Mesendoderm (in vitro differentiated cells): ENCODE measurements at regions not wholly inside any gene's neighbourhood (a gene's known extent, or its start where the extent isn't known, plus 50 kb on each side); places are given as distances from the start of the nearest gene placed in this dataset.

Experiments
- DNase-seq: peaks from one replicate; pipeline ENCODE4 v3.0.0; 2013
- H2AK5ac ChIP-seq: 2 replicates; pipeline ENCODE4 v1.6.1; 2013; ENCODE audit warnings: low read length, inconsistent platforms
- H2BK120ac ChIP-seq: 2 replicates; pipeline ENCODE4 v1.6.1; 2013; ENCODE audit warnings: low read depth, mild to moderate bottlenecking, low read length, moderate library complexity, mixed read lengths
- H2BK15ac ChIP-seq: replicated peaks from 2 replicates; pipeline ENCODE4 v1.6.1; 2013; ENCODE audit warnings: low read depth, mild to moderate bottlenecking, moderate library complexity
- H2BK5ac ChIP-seq: 2 replicates; pipeline ENCODE4 v1.6.1; 2013; ENCODE audit warnings: low read length, inconsistent platforms
- H3K18ac ChIP-seq: 2 replicates; pipeline ENCODE4 v1.6.1; 2013; ENCODE audit warnings: mild to moderate bottlenecking, low read length, mixed read lengths
- H3K23ac ChIP-seq: one replicate; pipeline ENCODE4 v1.6.1; 2013; ENCODE audit warnings: low read length
- H3K27ac ChIP-seq: 2 replicates; pipeline ENCODE4 v1.5.1; 2013; ENCODE audit warnings: low read depth, mild to moderate bottlenecking, inconsistent platforms, low read length, moderate library complexity
- H3K27me3 ChIP-seq: 2 replicates; pipeline ENCODE4 v1.6.1; 2013; ENCODE audit warnings: low read length, control low read depth, mild to moderate bottlenecking, inconsistent platforms; ENCODE audit not compliant: insufficient read depth, poor library complexity
- H3K36me3 ChIP-seq: 2 replicates; pipeline ENCODE4 v1.6.1; 2013; ENCODE audit warnings: low read length, inconsistent platforms; ENCODE audit not compliant: control insufficient read depth, insufficient read depth
- H3K4ac ChIP-seq: one replicate; pipeline ENCODE4 v1.6.1; 2013; ENCODE audit warnings: low read depth, mild to moderate bottlenecking, low read length, moderate library complexity
- H3K4me1 ChIP-seq: 2 replicates; pipeline ENCODE4 v1.6.1; 2013; ENCODE audit warnings: low read depth, low read length, inconsistent platforms; ENCODE audit not compliant: control insufficient read depth
- H3K4me2 ChIP-seq: 2 replicates; pipeline ENCODE4 v1.6.1; 2013; ENCODE audit warnings: low read length
- H3K4me3 ChIP-seq: 2 replicates; pipeline ENCODE4 v1.5.1; 2013; ENCODE audit warnings: mild to moderate bottlenecking, low read length
- H3K56ac ChIP-seq: one replicate; pipeline ENCODE4 v1.6.1; 2013; ENCODE audit warnings: low read length
- H3K79me1 ChIP-seq: 2 replicates; pipeline ENCODE4 v1.6.1; 2013; ENCODE audit warnings: low read length, inconsistent platforms
- H3K79me2 ChIP-seq: 2 replicates; pipeline ENCODE4 v1.6.1; 2013; ENCODE audit warnings: mild to moderate bottlenecking, low read length; ENCODE audit not compliant: control insufficient read depth, insufficient read depth
- H3K9ac ChIP-seq: 2 replicates; pipeline ENCODE4 v1.6.1; 2013; ENCODE audit warnings: low read length, inconsistent platforms
- H4K5ac ChIP-seq: one replicate; pipeline ENCODE4 v1.6.1; 2013; ENCODE audit warnings: low read length
- H4K8ac ChIP-seq: one replicate; pipeline ENCODE4 v1.6.1; 2013; ENCODE audit warnings: low read depth, mild to moderate bottlenecking, control low read depth, low read length, moderate library complexity
- WGBS: extraction: QIAGEN DNeasy Blood & Tissue Kit; methylation state at CpG from one replicate; pipeline ENCODE4 v1.1.7; 2013; ENCODE audit warnings: low lambda C conversion rate, missing lambda C conversion rate; ENCODE audit not compliant: insufficient coverage; ENCODE audit errors: extremely low coverage; 5-methylcytosine and 5-hydroxymethylcytosine counted together

DNA sequence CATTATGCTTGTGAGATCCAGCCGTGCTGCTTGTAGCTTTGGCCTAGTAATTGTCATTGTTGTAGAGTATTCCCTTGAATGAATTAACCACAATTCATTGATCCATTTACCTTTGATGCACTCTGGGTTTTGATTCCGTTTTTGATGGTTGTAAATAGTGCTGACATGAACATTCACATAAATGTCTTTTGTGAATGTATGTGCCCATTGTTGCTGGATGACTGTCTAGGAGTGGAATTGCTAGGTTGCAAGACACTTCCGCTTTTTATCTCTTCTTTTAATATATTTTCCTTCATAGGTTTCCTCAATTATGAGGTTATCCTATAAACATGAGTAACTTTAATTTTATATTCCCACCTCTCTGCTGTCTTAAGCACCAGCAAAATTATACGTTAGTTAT is 104.8 kb upstream of the CCDC68 start:
- Histone ChIP-seq H4K8ac (no peak overlapping the region), H3K79me2 (no peaks in the 10 kb centered on the region), H3K56ac (no peak overlapping the region), H2BK15ac (no peak overlapping the region), H3K4me2 (no peak overlapping the region), H3K4ac (no peak overlapping the region), H3K27me3 (no peaks in the 10 kb centered on the region), H2AK5ac (no peak overlapping the region), H3K4me1 (no peaks in the 10 kb centered on the region), H3K79me1 (no peaks in the 10 kb centered on the region), H3K27ac (no peak overlapping the region), H3K4me3 (no peak overlapping the region), H3K18ac (no peak overlapping the region), H3K36me3 (no peaks in the 10 kb centered on the region), H2BK120ac (no peak overlapping the region), H4K5ac (no peak overlapping the region), H2BK5ac (no peak overlapping the region), H3K23ac (no peak overlapping the region), H3K9ac (no peak overlapping the region)
- DNase-seq: no peak
- no CpG with 5 or more reads among the region's 4 CpGs for WGBS

DNA sequence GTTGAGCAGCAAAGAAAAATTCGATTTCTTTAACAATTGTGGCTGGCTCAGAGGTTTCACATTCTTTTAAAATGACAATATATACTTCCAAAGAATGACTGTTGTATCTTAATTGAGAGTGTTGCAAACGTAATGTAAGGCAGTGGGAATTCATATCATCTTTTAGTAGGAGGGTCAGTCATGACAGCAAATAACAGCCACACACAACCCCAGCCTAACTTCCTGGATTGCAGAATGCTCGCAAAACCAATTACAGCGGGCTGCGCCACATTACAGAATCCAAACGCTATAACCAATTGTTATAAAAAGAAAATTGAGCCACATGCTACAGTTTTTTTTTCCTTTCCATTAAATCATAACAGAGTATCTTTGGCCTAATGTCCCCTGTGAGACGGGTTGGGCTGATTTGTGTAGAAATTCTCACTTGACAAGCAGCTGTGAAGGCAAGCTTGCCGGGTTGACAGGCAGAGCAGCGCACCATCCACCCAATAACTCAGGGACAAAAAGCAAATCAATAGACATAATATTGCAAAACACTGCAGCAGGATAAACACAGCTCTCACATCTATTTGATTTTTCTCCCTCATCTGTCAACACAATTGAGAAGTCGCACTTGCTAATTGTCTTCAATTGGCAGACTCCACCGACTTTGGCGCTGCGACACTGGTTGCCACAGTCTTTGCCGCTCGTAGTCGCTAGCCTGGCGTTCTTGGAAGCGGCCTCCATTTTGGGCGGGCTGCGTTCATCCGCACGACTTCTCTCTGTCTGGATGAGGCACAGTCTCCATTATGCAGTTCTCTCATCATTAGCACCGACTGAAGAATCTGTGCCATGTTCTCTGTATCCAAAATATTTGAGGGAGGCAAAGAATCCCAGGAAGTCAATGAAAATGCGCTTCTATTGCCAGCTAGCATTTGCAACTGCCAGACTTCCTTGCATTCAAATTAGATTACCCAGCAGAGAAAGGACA is 95.0 kb upstream of the CCDC68 start:
- no peak overlapping the region for H4K8ac ChIP-seq
- DNase-seq: no peak
- H3K79me1 ChIP-seq: no peaks in the 10 kb centered on the region

DNA sequence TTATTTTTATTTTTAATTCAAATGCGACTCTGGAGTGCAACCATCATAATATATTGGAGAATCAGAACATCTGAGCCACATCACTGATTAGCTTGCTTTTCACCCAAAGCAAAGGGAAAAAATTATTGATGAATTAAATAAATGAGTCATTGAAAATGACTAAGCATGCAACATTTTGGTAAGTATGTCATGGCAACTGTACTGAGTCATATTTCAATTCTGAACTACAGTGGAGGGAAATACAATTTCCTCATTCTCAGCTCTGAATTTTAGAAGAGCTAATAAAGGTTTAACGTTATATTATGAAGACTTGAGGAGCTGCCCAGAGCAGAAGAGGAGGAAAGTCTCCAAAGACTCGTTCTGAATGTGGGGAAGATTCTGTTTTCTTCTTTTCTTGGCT is 89.6 kb upstream of the CCDC68 start:
- no peak overlapping the region for H3K9ac ChIP-seq
- no peak overlapping the region for H3K18ac ChIP-seq
- no peak overlapping the region for H3K4ac ChIP-seq
- no peak overlapping the region for H3K27ac ChIP-seq
- H3K4me2 ChIP-seq: no peak overlapping the region
- no peaks in the 10 kb centered on the region for H3K79me1 ChIP-seq
- H2BK120ac ChIP-seq: no peak overlapping the region
- no peaks in the 10 kb centered on the region for H3K79me2 ChIP-seq
- no peak overlapping the region for H2AK5ac ChIP-seq
- no peak overlapping the region for H3K23ac ChIP-seq
- DNase-seq: no peak
- H3K36me3 ChIP-seq: no peaks in the 10 kb centered on the region
- H2BK15ac ChIP-seq: no peak overlapping the region
- H4K8ac ChIP-seq: no peak overlapping the region
- no peak overlapping the region for H2BK5ac ChIP-seq
- H4K5ac ChIP-seq: no peak overlapping the region
- H3K4me1 ChIP-seq: no peaks in the 10 kb centered on the region
- no CpG with 5 or more reads among the region's 3 CpGs for WGBS
- no peak overlapping the region for H3K56ac ChIP-seq
- H3K4me3 ChIP-seq: no peak overlapping the region
- no peaks in the 10 kb centered on the region for H3K27me3 ChIP-seq

More for the DNA sequence above, 95.0 kb upstream of the CCDC68 start:
- Histone ChIP-seq H3K4ac (no peak overlapping the region), H3K27ac (no peak overlapping the region), H3K79me2 (no peaks in the 10 kb centered on the region), H3K36me3 (no peaks in the 10 kb centered on the region), H3K4me2 (no peak overlapping the region), H3K56ac (no peak overlapping the region), H3K18ac (no peak overlapping the region), H3K23ac (no peak overlapping the region), H4K5ac (no peak overlapping the region), H2BK5ac (no peak overlapping the region), H3K4me1 (no peaks in the 10 kb centered on the region), H3K4me3 (no peak overlapping the region), H2BK120ac (no peak overlapping the region), H2BK15ac (no peak overlapping the region), H3K27me3 (no peaks in the 10 kb centered on the region), H2AK5ac (no peak overlapping the region), H3K9ac (no peak overlapping the region)
- no CpG with 5 or more reads among the region's 24 CpGs for WGBS

DNA sequence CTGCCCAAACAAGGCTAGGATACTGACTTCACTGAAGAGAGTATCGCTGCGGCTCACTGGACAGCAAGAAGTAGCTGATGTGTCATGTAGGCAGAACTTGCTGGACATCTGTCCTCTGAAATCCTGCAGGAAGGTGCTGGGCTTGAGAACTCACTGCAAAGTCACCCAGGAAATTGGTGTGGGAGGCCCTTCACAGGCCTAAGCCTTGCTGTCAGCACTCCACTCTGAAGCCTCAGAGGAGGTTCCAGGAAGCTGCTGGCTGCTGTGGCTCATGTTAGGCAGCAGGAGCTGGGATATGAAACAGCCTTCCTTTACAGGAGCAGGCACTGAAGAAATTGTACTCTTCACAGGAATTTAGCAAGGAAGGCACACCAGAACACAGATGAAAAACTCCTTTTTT is 88.3 kb upstream of the CCDC68 start:
- Histone ChIP-seq H3K56ac (no peak overlapping the region), H3K18ac (no peak overlapping the region), H4K8ac (no peak overlapping the region), H3K27me3 (no peaks in the 10 kb centered on the region), H2BK120ac (no peak overlapping the region), H3K4ac (no peak overlapping the region), H3K4me1 (no peaks in the 10 kb centered on the region), H3K9ac (no peak overlapping the region), H4K5ac (no peak overlapping the region), H3K4me2 (no peak overlapping the region), H2AK5ac (no peak overlapping the region), H3K79me1 (no peaks in the 10 kb centered on the region), H2BK15ac (no peak overlapping the region), H2BK5ac (no peak overlapping the region), H3K27ac (no peak overlapping the region), H3K4me3 (no peak overlapping the region), H3K79me2 (no peaks in the 10 kb centered on the region), H3K36me3 (no peaks in the 10 kb centered on the region), H3K23ac (no peak overlapping the region)
- no peak for DNase-seq
- WGBS: no CpG with 5 or more reads among the region's 2 CpGs

DNA sequence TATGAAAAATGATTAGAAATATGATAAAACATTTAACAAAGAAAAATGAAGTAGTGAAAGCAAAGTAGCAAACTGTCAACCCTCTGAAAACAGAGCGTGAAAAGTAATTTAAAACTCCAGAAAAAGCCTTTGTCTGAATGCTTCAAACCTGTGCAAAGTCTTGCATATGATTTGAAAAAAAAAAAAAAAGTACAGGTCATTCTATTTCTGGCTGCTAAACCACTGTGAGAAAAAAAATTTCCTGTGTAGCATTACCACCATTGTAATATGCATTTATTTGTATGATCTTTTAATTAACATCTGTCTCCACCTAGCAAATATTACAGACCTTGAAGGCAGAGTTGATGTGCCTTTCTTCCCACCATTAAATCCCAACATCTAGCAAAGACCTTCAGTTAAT is 82.1 kb upstream of the CCDC68 start:
- Histone ChIP-seq H3K79me2 (no peaks in the 10 kb centered on the region), H3K56ac (no peak overlapping the region), H3K23ac (no peak overlapping the region), H4K8ac (no peak overlapping the region), H3K4me3 (no peak overlapping the region), H3K18ac (no peak overlapping the region), H3K4me1 (no peaks in the 10 kb centered on the region), H3K9ac (no peak overlapping the region), H2AK5ac (no peak overlapping the region), H3K27ac (no peak overlapping the region), H3K4me2 (no peak overlapping the region), H2BK5ac (no peak overlapping the region), H3K4ac (no peak overlapping the region), H3K36me3 (no peaks in the 10 kb centered on the region), H3K79me1 (no peaks in the 10 kb centered on the region), H3K27me3 (no peaks in the 10 kb centered on the region), H4K5ac (no peak overlapping the region), H2BK15ac (no peak overlapping the region), H2BK120ac (no peak overlapping the region)
- no CpG with 5 or more reads among the region's 1 CpG for WGBS
- DNase-seq: no peak

DNA sequence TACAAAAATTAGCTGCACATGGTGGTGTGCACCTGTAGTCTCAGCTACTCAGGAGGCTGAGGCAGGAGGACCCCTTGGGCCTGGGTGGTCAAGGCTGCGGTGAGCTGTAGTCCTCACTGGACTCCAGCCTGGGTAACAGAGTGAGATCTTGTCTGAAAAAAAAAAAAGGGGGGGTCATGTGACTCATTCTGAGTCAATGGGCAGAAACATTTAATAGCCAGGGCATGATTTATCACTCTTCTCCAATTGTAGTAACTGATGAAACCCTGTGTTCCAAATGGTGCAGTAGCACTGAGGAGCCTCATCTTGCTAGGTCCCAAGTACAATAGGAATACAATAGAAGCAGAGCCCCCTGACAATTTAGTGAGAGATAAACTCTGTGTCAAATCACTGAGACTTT is 78.9 kb upstream of the CCDC68 start:
- Histone ChIP-seq H3K36me3 (no peaks in the 10 kb centered on the region), H3K9ac (no peak overlapping the region), H3K79me2 (no peaks in the 10 kb centered on the region), H3K18ac (no peak overlapping the region), H2BK15ac (no peak overlapping the region), H3K4ac (no peak overlapping the region), H3K4me3 (no peak overlapping the region), H4K5ac (no peak overlapping the region), H3K4me1 (no peaks in the 10 kb centered on the region), H3K79me1 (no peaks in the 10 kb centered on the region), H2AK5ac (no peak overlapping the region), H2BK120ac (no peak overlapping the region), H3K4me2 (no peak overlapping the region), H3K56ac (no peak overlapping the region), H3K27me3 (no peaks in the 10 kb centered on the region), H2BK5ac (no peak overlapping the region), H4K8ac (no peak overlapping the region), H3K27ac (no peak overlapping the region), H3K23ac (no peak overlapping the region)
- WGBS: no CpG with 5 or more reads among the region's 1 CpG
- no peak for DNase-seq
